GM12874 (cell line): ENCODE measurements at regions not wholly inside any gene's neighbourhood (a gene's known extent, or its start where the extent isn't known, plus 50 kb on each side); places are given as distances from the start of the nearest gene placed in this dataset.

Experiments
- CTCF ChIP-seq: IDR thresholded peaks from 2 replicates; pipeline ENCODE4 v1.5.1; 2011; ENCODE audit warnings: low read depth, mild to moderate bottlenecking, control low read depth, low read length, moderate library complexity; ENCODE audit not compliant: insufficient read depth

GRCh38 chr10:85284778-85285770, 956.7 kb downstream of the CCSER2 start:
- TF ChIP-seq CTCF: no peak

GRCh38 chr10:85293483-85293882, 965.1 kb downstream of the CCSER2 start:
- no peak for TF ChIP-seq CTCF

- no peak for TF ChIP-seq CTCF
Observed at GRCh38 chr10:85311613-85312337, 983.4 kb downstream of the CCSER2 start.

- TF ChIP-seq CTCF: no peak
Observed at GRCh38 chr10:85315657-85316056, 987.3 kb downstream of the CCSER2 start.

- no peak for TF ChIP-seq CTCF
Observed at GRCh38 chr10:85316276-85316675, 987.9 kb downstream of the CCSER2 start.

GRCh38 chr10:85317827-85318226, 989.4 kb downstream of the CCSER2 start:
- peak; percentile 34 for TF ChIP-seq CTCF

GRCh38 chr10:85318809-85319807, 990.7 kb downstream of the CCSER2 start:
- no peak for TF ChIP-seq CTCF
